ENCODE measurements at regions not wholly inside any gene's neighbourhood (a gene's known extent, or its start where the extent isn't known, plus 50 kb on each side); places are given as distances from the start of the nearest gene placed in this dataset.

GRCh38 chr22:25365491-25366261 is 146.2 kb downstream of the CRYBB2 start:
- Histone ChIP-seq H3K27me3 (ENCODE audit: insufficient read depth, low read depth, low read length) (no peaks in the 10 kb centered on the region), H3K9me3 (ENCODE audit: low read length) (no peaks in the 10 kb centered on the region), H3K9ac (ENCODE audit: low read length) (no peak overlapping the region), H3K4me2 (ENCODE audit: low read length) (no peak overlapping the region), H3F3A (ENCODE audit: insufficient read depth, low read length, poor library complexity, severe bottlenecking) (no peaks in the 10 kb centered on the region), H3K9me2 (ENCODE audit: insufficient read depth, low read length) (no peaks in the 10 kb centered on the region), H4K20me1 (ENCODE audit: insufficient read depth) (no peaks in the 10 kb centered on the region), H3K79me2 (replicated peaks; ENCODE audit: insufficient read depth, low read length) (no peaks in the 10 kb centered on the region), H3K4me3 (ENCODE audit: low read length) (no peak overlapping the region), H2AFZ (ENCODE audit: low read depth, low read length) (no peak overlapping the region), H3K27ac (ENCODE audit: low read length) (no peak overlapping the region), H3K36me3 (ENCODE audit: insufficient read depth, low read length) (no peaks in the 10 kb centered on the region)
- no peak for TF ChIP-seq EP300 (conservative IDR thresholded peaks at IDR 0.05; ENCODE audit: poor library complexity, severe bottlenecking)
- TF ChIP-seq EZH2 (IDR thresholded peaks at IDR 0.05; ENCODE audit: borderline replicate concordance, insufficient read depth, low read length, poor library complexity, severe bottlenecking): no peak
- TF ChIP-seq TAF1 (IDR thresholded peaks at IDR 0.05; ENCODE audit: low read depth): no peak
- no peak for TF ChIP-seq MXI1 (conservative IDR thresholded peaks at IDR 0.05; ENCODE audit: poor library complexity, severe bottlenecking)
- no peak for TF ChIP-seq RAD21 (conservative IDR thresholded peaks at IDR 0.05)
- TF ChIP-seq REST (IDR thresholded peaks at IDR 0.05; ENCODE audit: borderline replicate concordance): no peak
- no peak for TF ChIP-seq SMC3 (conservative IDR thresholded peaks at IDR 0.05; ENCODE audit: poor library complexity)
- TF ChIP-seq, protein P1, sequence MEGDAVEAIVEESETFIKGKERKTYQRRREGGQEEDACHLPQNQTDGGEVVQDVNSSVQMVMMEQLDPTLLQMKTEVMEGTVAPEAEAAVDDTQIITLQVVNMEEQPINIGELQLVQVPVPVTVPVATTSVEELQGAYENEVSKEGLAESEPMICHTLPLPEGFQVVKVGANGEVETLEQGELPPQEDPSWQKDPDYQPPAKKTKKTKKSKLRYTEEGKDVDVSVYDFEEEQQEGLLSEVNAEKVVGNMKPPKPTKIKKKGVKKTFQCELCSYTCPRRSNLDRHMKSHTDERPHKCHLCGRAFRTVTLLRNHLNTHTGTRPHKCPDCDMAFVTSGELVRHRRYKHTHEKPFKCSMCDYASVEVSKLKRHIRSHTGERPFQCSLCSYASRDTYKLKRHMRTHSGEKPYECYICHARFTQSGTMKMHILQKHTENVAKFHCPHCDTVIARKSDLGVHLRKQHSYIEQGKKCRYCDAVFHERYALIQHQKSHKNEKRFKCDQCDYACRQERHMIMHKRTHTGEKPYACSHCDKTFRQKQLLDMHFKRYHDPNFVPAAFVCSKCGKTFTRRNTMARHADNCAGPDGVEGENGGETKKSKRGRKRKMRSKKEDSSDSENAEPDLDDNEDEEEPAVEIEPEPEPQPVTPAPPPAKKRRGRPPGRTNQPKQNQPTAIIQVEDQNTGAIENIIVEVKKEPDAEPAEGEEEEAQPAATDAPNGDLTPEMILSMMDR (IDR thresholded peaks at IDR 0.05; ENCODE audit: poor library complexity, severe bottlenecking): no peak
- no peak for TF ChIP-seq POLR2AphosphoS5 (IDR thresholded peaks at IDR 0.05)

GRCh38 chr22:25366408-25366807 is 147.0 kb downstream of the CRYBB2 start:
- Histone ChIP-seq H3F3A (ENCODE audit: insufficient read depth, low read length, poor library complexity, severe bottlenecking) (no peaks in the 10 kb centered on the region), H2AFZ (ENCODE audit: low read depth, low read length) (no peak overlapping the region), H3K4me3 (ENCODE audit: low read length) (no peak overlapping the region), H3K79me2 (replicated peaks; ENCODE audit: insufficient read depth, low read length) (no peaks in the 10 kb centered on the region), H3K4me2 (ENCODE audit: low read length) (no peak overlapping the region), H3K27me3 (ENCODE audit: insufficient read depth, low read depth, low read length) (no peaks in the 10 kb centered on the region), H4K20me1 (ENCODE audit: insufficient read depth) (no peaks in the 10 kb centered on the region), H3K36me3 (ENCODE audit: insufficient read depth, low read length) (no peaks in the 10 kb centered on the region), H3K9me2 (ENCODE audit: insufficient read depth, low read length) (no peaks in the 10 kb centered on the region), H3K27ac (ENCODE audit: low read length) (no peak overlapping the region), H3K9me3 (ENCODE audit: low read length) (no peaks in the 10 kb centered on the region), H3K9ac (ENCODE audit: low read length) (no peak overlapping the region)
- TF ChIP-seq REST (IDR thresholded peaks at IDR 0.05; ENCODE audit: borderline replicate concordance) (no peak), TAF1 (IDR thresholded peaks at IDR 0.05; ENCODE audit: low read depth) (no peak), SMC3 (conservative IDR thresholded peaks at IDR 0.05; ENCODE audit: poor library complexity) (no peak), RAD21 (conservative IDR thresholded peaks at IDR 0.05) (no peak), POLR2AphosphoS5 (IDR thresholded peaks at IDR 0.05) (no peak), MXI1 (conservative IDR thresholded peaks at IDR 0.05; ENCODE audit: poor library complexity, severe bottlenecking) (no peak), EP300 (conservative IDR thresholded peaks at IDR 0.05; ENCODE audit: poor library complexity, severe bottlenecking) (no peak), EZH2 (IDR thresholded peaks at IDR 0.05; ENCODE audit: borderline replicate concordance, insufficient read depth, low read length, poor library complexity, severe bottlenecking) (no peak)
- TF ChIP-seq, protein P1 (IDR thresholded peaks at IDR 0.05; ENCODE audit: poor library complexity, severe bottlenecking): no peak
